GM12865 (cell line): ENCODE measurements at regions not wholly inside any gene's neighbourhood (a gene's known extent, or its start where the extent isn't known, plus 50 kb on each side); places are given as distances from the start of the nearest gene placed in this dataset.

ENCODE experiments used
- DNase-seq: peaks from one replicate; pipeline ENCODE4 v3.0.0; 2010; ENCODE audit warnings: low read depth
- H3K4me3 ChIP-seq: 2 replicates; pipeline ENCODE4 v1.5.1; 2011; ENCODE audit warnings: mild to moderate bottlenecking, low read depth, low read length, control low read depth
- CTCF ChIP-seq: IDR thresholded peaks from 2 replicates; pipeline ENCODE4 v1.5.1; 2011; ENCODE audit warnings: low read length, control low read depth, low read depth, inconsistent platforms; ENCODE audit not compliant: insufficient read depth; ENCODE audit errors: missing control alignments

DNA sequence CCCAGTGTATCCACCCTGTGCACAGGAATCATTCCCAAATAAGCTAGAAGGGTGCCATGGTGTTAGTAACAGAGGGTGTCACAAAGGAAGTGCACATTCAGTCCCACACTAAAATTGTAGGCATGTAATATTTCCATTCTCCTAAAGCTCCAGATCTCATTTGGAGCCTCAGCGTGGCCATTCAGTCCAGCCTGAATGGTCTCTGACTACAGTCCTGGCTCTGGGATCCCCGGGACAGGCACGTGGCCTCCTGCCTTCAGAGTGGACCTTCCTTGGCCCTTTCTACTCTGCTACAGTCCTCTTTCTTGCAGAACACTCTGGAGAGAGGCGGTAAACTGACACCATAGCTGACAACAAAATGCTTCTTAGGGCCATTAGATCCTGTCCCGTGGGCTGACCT, 243.9 kb downstream of the IRX2 start:
- DNase-seq, result no peak
- no peak for TF ChIP-seq CTCF
- H3K4me3 ChIP-seq, result no peak overlapping the region

GRCh38 chr5:2506603-2507002, 244.9 kb downstream of the IRX2 start:
- no peak for DNase-seq

GRCh38 chr5:2505217-2505616, 246.3 kb downstream of the IRX2 start:
- no peak for TF ChIP-seq CTCF
- no peak overlapping the region for H3K4me3 ChIP-seq
- DNase-seq, result no peak

More at GRCh38 chr5:2506603-2507002, 244.9 kb downstream of the IRX2 start:
- no peak for TF ChIP-seq CTCF
- H3K4me3 ChIP-seq, result no peak overlapping the region

DNA sequence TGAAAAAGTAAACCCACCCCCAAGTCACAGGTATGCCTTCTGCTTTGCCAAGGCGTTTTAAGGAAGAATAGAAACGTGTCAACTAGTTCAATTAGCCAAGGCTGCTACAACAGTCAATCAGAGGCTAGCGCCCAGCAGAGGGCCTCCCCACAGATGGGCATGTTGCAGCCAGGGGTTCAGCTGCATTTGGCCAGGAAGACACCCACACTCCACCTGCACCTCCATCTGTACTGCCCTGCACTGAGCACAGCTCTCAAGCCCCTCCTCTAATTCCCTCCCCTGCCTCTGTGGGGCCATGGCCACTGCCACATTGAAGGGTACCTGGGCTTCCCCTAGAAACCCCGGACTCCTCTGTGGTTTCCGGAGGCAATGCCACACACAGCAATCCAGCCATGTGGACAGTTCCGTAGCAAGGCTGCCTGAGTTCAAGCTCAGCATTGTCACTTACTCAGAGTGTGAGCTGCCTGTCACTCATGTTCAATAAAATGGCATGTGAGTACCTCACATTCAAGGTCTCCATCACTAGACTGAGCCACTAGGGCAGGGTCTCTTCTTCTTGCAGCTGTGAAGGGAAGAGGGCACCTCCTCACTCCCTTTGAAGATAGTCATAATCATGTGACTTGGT, 248.4 kb downstream of the IRX2 start:
- H3K4me3 ChIP-seq, result no peak overlapping the region
- no peak for TF ChIP-seq CTCF
- no peak for DNase-seq

DNA sequence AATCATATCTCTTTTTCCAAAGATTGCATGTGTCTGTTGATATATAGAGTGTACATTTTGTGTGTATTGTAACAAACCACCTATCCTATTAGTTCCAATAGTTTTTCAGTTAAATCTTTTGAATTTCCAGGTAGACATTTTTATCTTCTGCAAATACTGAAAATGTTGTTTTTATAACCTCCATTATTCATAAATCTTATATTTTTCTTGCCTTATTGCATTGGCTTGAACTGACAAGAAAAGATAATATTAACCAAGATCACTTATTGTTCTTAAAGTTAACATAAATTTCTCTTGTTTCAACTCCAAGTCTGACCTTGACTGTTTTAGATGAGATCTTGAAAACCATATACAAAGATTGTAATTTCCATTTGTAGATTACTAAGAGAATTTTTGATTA, 251.6 kb downstream of the IRX2 start:
- TF ChIP-seq CTCF, result no peak
- H3K4me3 ChIP-seq, result no peak overlapping the region

DNA sequence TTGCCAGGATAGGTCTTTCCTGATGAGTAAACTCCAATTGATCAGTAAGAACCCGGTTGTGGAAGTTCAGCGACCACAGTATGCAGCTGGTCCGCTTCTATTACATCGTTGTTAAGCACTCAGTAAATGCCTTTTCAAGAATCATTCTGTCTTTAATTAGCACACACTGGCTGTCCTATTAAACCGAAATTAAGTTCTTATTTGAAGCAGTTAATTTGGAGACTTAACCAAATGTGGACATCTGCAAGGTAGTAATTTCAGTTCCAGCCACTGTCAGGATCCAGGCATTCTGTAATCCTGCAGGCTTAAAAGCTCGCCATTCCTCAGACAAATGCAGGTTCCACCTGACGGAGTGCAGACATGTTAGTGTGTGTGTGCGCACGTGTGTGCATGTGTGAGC, 254.6 kb downstream of the IRX2 start:
- no peak overlapping the region for H3K4me3 ChIP-seq
- DNase-seq, result no peak
- no peak for TF ChIP-seq CTCF

More for the DNA sequence above, 251.6 kb downstream of the IRX2 start:
- no peak for DNase-seq

GRCh38 chr5:2496126-2496525, 255.4 kb downstream of the IRX2 start:
- no peak overlapping the region for H3K4me3 ChIP-seq
- no peak for TF ChIP-seq CTCF
- no peak for DNase-seq
